HG02885 (cell line): ENCODE measurements at regions not wholly inside any gene's neighbourhood (a gene's known extent, or its start where the extent isn't known, plus 50 kb on each side); places are given as distances from the start of the nearest gene placed in this dataset.

Experiments used
- ATAC-seq: cut with Tn5 transposase; IDR thresholded peaks from one replicate; pipeline ENCODE4 v1.9.1; 2021; ENCODE audit warnings: mild to moderate bottlenecking; ENCODE audit not compliant: unreplicated experiment, poor library complexity

GRCh38 chr22:48245196-48245485 is 1482.7 kb downstream of the TBC1D22A start:
- ATAC-seq = no peak

DNA sequence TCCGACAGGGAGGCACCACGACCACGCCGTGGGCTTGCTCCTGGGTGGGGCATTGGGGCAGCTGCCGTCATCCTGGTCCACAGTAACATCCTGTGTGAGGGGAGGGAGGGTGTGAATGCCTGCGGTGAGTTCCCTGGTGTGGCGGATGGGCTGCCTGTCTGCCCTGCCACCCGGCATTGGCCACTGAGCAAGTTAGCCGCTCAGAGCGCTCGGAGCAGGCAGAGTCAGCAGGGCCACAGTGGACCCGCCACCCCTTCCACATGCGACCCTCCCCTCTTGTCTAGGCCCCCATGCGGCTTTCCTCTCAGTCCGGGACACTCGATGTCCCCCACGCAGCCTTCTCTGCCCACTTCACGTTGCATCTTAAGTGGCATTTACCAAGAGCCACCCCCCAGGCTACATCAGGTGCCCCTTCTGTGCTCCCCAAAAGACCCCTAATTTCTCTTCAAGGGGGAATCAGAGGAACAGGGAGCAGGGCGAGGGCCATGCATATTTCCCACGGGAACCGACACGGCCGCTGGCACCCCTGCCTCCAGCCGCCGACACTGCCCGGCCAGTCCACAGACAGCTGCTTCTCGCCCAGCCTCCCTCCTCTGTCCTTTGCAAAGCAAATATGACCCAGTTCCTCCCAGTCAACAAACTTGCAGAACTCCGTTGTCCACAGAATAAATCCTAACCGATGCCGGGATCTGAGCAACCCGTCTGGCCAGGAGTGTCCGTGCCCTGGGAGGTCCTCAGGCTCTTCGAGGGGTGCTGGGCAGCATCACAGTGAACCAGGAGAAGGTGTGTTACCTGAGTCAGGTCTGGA is 1482.1 kb downstream of the TBC1D22A start:
- ATAC-seq = no peak

DNA sequence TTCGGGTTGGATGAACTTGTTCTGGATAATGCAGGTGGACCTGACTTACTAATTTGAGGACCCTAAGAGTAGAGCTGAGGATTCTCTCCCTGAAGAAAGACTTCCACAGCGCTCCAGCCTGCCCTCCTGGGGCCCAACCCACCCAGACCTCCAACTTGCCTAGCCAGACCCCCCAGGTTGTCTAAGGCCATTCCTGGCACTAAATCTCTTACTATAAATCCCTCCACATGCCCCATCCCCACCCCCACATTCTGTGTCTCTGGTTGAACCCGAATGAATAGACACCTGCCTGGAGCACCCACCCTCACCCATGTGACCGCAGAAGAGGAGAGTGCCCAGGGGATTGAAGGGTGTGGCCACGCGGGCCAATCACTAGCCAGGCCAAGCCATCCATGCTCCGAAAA is 1480.0 kb downstream of the TBC1D22A start:
- no peak for ATAC-seq

GRCh38 chr22:48241658-48242057 is 1479.2 kb downstream of the TBC1D22A start:
- ATAC-seq = no peak

GRCh38 chr22:48240935-48241230 is 1478.4 kb downstream of the TBC1D22A start:
- no peak for ATAC-seq

DNA sequence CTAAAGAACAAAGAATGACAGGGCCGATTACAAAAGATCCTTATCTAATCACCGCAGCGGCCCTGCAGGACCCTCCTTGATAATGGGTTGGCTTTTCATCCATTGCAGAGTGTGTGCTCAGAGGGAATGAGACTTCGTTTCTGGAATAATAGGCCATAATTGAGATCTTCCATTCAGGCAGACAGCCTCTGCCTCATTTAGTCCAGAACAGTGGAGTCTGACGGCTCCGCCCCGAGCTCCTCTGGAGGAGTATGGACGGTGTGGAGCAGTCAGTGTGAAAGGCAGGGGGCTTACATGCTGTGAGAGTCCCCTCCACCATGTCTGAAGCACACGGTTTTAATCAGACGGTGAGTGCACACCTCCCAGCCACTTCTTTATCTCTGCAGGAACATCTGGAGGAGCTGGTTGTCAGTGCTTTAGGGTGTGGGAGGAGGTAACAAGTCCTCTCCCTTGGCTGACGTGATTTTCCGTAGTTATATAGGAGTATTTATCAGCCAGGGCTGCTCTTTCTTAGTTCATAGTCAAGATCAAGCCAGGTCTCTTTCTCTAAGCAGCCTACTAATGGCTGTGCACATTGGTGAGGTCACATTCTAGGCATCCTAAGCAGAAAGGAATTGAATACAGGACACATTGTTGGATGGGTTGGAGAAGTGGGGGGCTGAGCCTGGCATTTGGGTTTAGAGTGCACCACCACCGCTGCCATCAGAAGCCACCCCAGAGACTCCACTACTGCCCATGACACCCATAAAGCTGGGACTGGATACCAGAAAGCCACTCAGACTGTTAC is 1477.9 kb downstream of the TBC1D22A start:
- ATAC-seq = no peak

DNA sequence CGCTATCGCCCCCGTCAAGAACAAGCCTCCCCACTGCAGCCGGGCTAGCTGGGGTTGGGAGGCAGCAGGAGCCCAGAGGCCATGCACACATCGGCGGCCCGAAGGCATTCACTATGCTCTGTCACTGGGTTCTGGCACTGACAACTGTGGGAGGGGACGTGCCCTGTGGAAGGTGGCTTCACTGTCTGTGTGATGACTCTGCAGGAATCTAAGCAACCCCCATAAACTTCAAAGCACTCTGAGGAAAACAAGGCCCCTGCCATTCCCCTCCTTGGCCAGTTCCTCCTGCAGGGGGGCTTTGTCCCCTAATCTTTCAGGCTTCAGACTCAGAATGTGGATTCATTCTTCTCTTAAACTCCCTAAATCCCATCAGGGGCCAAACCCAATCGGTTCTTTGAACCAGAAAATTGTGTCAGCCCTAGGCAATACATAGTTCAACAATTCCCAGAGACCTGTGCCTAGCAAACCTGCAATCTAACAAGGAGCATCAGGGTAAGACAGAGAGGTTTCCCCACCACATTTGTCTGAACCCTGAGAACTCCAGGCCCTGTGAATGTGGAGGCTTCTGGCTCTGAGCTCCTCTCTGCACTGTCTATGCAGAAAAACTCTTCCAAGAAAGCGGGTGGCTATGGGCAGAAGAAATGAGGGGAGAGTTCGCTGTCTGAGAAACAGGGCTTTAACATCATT is 1477.2 kb downstream of the TBC1D22A start:
- ATAC-seq = no peak

- ATAC-seq = no peak
Observed at GRCh38 chr22:48238966-48239365, 1476.5 kb downstream of the TBC1D22A start.

GRCh38 chr22:48238284-48238915 is 1476.0 kb downstream of the TBC1D22A start:
- no peak for ATAC-seq

DNA sequence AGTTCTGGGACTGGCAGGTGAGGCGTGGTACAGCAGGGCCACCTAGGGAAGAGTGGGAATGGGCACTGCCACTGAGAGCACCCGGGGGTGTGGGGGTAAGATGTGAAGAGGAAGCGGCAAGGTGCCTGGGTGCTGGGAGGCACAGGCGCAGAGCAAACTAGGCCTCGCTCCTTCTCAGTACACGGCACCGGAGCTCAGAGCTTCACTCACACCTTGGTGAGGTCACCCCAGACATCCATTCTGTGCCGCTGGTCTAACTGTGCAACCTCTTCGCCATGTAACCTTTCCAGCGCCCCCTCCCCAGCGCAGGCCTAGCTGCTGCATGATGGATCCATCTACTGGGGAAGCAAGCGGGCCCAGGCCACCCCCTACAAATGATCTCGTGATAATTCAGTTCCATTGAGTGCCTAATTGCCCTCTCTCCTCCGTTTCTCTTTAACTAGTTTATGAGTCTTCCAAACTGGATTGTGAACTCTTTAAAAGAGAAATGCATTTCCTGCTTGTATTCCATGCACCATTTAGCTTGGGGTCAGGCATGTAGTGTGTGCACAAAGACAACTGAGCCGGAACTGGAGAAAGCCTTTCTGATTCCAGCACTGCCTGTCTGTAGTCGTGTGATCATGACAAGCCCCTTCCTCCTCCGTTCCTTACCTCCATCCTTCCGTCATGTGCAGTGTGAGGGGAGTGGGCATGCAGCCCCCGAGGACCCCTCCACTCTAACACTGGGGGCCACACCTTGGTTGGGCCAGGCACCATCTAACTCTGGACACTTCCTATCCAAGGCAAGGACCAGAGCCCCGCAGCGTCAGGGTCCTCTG is 1475.2 kb downstream of the TBC1D22A start:
- no peak for ATAC-seq

DNA sequence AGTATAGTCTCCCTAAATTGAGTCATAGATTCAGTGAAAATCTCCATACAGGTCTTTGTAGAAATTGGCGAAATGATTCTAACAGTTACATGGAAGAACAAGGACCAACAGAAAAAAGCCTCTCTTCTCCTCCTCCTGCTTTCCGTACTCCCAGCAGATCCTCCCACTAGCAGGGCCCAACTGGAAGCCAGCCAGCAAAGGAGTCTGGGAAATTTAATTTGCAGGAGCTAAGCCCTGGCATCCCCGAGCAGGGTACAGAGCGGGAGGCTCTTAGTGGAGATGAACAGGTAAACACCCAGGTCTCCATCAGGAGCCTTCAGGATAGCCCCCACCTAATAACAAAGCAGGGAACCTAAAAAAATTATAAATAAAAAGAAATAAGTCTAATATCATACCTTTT is 1473.8 kb downstream of the TBC1D22A start:
- no peak for ATAC-seq

DNA sequence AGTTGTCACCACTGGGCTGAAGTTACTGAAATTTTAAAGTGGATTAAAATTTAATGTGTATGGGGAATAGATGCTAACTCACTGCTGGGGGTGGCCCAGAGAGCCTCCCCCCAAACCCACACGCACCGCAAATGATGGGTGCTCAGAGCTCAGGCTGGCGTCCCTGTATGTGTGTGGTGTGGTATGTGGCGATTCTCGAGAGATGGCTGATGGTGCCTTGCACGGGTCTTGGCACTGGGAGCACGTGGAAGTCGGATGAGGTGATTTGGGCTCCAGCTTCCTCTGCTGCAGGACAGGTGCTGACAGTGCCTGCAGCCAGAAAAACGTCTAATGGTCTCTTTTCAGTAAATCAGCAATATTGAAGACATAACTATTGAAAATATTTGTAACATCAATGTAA is 1473.3 kb downstream of the TBC1D22A start:
- ATAC-seq = no peak

DNA sequence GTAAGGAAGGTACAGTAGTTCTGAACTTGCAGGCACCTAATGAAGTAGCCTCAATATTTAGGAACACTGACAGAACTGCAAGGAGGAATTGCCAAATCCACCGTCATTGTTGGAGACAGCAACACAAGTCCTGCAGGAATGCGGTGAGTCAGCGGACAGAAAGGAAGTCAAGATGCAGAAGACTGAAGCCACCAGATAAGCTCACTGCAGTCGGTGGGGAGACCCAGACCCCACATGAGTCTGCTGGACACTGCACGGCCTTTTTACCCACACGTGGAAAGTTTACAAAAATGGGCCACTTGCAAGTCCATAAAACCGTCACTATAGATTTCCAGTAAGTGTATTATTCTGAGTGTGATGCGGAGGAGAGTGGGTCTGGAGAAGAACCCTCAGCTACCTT is 1471.6 kb downstream of the TBC1D22A start:
- no peak for ATAC-seq

DNA sequence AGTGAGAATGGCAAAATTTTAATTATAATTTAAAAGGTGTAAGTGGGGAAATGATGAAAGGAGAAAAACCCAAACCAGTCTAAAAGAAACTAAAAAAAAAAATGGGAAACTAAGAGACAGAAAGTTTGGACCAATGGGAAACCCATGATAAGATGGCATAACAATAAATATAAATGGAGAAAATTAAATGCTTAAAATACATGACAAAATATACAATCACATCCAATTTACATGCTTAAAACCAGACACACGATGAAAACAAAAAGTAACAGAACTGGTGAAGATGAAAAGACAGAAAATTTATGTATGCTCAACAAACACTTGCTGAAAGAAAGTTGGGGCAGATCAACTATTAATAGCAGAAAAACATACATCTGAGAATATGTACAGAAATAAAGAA is 1471.1 kb downstream of the TBC1D22A start:
- no peak for ATAC-seq

GRCh38 chr22:48228468-48228867 is 1466.0 kb downstream of the TBC1D22A start:
- no peak for ATAC-seq

DNA sequence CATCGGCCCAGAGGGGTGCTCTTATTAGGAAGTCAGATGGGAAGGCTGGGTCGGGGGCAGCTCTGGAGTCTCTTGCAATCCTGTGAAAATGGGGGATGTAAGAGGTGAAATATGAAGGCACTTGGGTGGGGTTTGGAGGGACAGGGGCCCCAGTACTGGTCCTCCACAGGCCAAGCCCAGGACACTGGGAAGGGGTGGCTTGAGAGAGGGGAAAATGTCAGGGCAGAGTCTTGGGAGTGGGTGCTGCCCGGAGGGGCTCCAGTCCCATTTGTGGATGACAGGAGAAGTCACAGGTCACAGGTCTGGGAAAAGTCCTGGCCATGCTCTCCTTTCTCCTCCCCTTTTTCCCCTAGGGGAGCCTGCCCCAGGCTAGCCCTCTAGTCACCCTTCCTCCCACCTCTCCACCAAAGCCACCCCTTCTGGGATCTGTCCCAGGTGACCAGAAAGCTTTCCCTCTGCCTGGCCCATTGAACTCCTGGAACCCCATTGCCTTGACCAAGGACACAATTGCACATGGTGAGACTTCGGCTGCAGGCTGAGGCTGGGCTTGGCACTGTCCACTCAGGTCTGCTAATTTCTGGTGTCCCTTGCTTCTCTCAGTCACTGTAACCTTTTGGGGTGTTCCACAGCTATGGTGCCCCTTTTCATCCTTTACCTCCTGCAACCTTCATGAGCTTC is 1465.0 kb downstream of the TBC1D22A start:
- no peak for ATAC-seq

- no peak for ATAC-seq
Observed at GRCh38 chr22:48226026-48227013, 1463.9 kb downstream of the TBC1D22A start.

DNA sequence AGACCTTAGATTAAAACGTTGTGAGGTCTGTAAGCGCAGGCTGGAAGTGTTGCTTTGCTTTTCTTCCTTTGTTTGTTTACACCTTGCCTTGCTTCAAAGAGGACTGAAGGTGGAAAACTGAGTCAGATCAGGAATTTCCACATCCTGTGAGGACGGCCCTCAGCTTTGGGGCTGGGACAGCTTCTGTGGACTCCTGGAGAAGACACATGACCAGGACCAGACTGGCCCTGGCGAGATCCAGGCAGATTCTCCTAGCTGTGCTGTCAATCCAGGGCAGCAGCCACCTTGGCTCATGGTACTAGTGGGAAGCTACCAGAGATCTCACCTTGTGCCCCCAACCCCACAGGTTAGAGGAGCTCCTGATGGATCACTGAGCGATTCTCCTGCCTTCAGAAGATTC is 1461.9 kb downstream of the TBC1D22A start:
- no peak for ATAC-seq
